Mesothelial cell of epicardium (in vitro differentiated cells): ENCODE measurements at regions not wholly inside any gene's neighbourhood (a gene's known extent, or its start where the extent isn't known, plus 50 kb on each side); places are given as distances from the start of the nearest gene placed in this dataset.

Source experiments
- DNase-seq, 2 experiments: peaks; one replicate each; pipeline ENCODE4 v3.0.0; 2021; ENCODE audit warnings: low spot score in 2 of 2; ENCODE audit not compliant: unreplicated experiment in 2 of 2
- H3K27ac Mint-ChIP-seq: 2 replicates; pipeline ENCODE4 v1.8.0; 2021; ENCODE audit warnings: mixed read lengths
- H3K27me3 Mint-ChIP-seq: 2 replicates; pipeline ENCODE4 v1.8.0; 2021; ENCODE audit warnings: low read depth, mixed read lengths
- H3K36me3 Mint-ChIP-seq: 2 replicates; pipeline ENCODE4 v1.8.0; 2021; ENCODE audit warnings: mixed read lengths
- H3K4me1 Mint-ChIP-seq: 2 replicates; pipeline ENCODE4 v1.8.0; 2021; ENCODE audit warnings: mixed read lengths
- H3K4me3 Mint-ChIP-seq: 2 replicates; pipeline ENCODE4 v1.8.0; 2021; ENCODE audit warnings: mild to moderate bottlenecking, moderate library complexity, mixed read lengths
- H3K9me3 Mint-ChIP-seq: 2 replicates; pipeline ENCODE4 v1.8.0; 2021; ENCODE audit warnings: mixed read lengths
- TF ChIP-seq, protein P1 (sequence below): fragments of 200-600 bp; sonication (generic); IDR thresholded peaks from one replicate; pipeline ENCODE4 v1.5.0; 2021; ENCODE audit warnings: antibody characterized with exemption; ENCODE audit not compliant: unreplicated experiment

DNA sequence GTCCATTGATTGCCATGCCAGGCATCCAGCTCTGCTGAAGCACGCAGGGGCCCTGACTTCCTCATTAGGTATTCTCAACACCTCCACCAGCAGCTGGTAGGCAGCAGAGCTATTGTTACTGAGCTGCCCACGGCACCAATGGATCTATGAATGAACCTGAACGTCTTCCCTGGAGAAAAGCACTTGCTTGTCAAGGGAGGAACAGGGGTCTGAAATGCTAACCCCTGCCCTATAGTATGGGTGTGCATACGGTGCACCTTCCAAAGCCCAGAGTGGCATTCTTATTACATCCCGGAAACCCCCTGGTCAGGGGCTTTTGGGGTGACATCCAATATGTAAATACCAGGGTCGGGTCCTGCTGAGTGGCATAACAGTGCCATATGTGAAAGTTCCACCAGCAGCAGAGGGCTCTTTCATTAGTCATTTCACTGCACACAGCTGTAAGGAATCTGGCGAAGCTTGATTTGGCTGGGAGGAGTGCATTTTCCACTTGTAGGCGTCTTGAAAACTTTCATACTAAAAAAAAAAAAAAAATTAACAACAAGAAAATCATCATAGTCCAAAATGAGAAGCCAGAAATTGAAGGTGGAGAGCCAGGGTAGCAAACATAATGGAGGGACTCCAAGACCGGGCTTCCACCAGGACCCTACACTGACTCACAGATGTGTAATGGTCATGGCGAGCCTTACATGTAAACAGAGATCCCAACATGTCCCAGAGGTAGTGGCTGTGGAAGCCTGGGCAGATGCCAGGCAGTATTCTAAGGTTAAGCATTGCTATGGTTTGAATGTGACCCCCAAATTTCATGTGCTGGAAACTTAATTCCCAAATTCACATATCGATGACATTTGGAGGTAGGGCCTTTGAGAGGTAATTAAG, 58.8 kb upstream of the PRDX6 start:
- TF ChIP-seq, protein P1, sequence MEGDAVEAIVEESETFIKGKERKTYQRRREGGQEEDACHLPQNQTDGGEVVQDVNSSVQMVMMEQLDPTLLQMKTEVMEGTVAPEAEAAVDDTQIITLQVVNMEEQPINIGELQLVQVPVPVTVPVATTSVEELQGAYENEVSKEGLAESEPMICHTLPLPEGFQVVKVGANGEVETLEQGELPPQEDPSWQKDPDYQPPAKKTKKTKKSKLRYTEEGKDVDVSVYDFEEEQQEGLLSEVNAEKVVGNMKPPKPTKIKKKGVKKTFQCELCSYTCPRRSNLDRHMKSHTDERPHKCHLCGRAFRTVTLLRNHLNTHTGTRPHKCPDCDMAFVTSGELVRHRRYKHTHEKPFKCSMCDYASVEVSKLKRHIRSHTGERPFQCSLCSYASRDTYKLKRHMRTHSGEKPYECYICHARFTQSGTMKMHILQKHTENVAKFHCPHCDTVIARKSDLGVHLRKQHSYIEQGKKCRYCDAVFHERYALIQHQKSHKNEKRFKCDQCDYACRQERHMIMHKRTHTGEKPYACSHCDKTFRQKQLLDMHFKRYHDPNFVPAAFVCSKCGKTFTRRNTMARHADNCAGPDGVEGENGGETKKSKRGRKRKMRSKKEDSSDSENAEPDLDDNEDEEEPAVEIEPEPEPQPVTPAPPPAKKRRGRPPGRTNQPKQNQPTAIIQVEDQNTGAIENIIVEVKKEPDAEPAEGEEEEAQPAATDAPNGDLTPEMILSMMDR = no peak
- Mint-ChIP-seq H3K4me3 (no peak overlapping the region), H3K27me3 (no peaks in the 10 kb centered on the region), H3K27ac (no peak overlapping the region), H3K36me3 (no peaks in the 10 kb centered on the region), H3K4me1 (peaks cover 3% of the 10 kb centered on the region), H3K9me3 (no peaks in the 10 kb centered on the region)
- DNase-seq = no peak

DNA sequence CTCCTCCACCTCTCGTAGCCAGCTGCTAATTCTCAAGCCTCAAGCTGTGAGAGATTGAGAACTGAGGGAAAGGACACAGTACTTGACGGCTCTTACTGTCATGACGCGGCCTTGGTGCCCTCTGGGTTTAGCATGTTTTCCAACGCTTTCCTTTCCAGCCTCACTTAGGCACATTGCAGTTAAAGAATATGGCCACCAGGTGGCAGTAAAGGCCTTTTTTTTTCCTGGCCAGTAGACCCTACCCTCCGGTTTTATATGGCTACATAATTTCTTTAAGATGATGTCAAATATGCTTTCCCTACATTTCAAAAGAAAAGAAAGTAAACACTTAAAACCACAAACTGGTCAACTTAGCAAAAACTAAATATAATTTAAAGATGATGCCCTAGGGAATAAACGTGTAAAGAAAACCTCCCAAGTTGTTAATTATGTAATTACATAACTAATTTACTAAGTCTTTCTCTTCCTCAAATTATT, 56.8 kb upstream of the PRDX6 start:
- Mint-ChIP-seq H3K36me3 (no peaks in the 10 kb centered on the region), H3K9me3 (no peaks in the 10 kb centered on the region), H3K4me3 (no peak overlapping the region), H3K27me3 (no peaks in the 10 kb centered on the region), H3K4me1 (peaks cover 10% of the 10 kb centered on the region), H3K27ac (no peak overlapping the region)
- TF ChIP-seq, protein P1 = peak; percentile 99
- DNase-seq = peak in 1 of 2 experiments; percentile 71

DNA sequence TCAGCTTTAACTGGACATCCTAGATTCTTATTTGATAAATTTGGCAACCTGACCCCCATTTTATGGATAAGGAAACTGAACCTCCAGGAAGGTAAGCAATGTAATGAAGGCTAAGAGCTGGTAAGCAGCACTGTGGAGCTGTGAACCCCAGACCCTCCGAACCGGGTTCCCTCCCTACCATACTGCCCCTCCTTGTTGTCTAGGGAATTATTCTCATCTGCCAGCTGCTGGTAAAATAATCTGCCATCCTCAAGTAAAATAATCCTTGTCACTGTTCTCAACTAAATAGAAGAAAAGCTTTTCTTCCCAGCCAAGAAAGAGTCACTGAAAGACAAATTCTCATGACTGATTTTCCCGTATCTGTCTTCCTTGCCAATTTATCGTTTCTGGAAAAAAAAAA, 55.8 kb upstream of the PRDX6 start:
- H3K9me3 Mint-ChIP-seq = no peaks in the 10 kb centered on the region
- H3K36me3 Mint-ChIP-seq = no peaks in the 10 kb centered on the region
- no peak overlapping the region for H3K27ac Mint-ChIP-seq
- H3K4me1 Mint-ChIP-seq = peaks cover 10% of the 10 kb centered on the region
- TF ChIP-seq, protein P1 = no peak
- no peaks in the 10 kb centered on the region for H3K27me3 Mint-ChIP-seq
- DNase-seq = no peak
- H3K4me3 Mint-ChIP-seq = no peak overlapping the region

DNA sequence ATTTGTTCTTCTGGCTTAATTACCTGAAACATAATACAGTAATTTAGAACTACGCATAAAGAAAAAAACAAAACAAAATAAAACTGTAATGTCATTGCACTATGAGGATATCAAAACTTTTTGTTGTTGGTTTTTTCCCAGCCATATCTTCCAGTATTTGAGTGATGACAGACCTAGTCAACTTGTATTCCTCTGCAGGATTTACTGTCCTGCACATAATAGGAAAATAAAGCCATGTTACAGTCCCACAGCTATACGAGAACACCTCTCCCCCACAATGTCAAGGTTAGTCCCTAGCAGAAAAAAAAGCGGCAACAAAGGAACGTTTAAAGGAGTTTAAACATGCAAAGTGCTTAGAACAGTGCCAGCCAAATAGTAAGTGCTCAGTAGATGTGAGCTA, 55.3 kb upstream of the PRDX6 start:
- Mint-ChIP-seq H3K27ac (no peak overlapping the region), H3K4me3 (no peak overlapping the region), H3K9me3 (no peaks in the 10 kb centered on the region), H3K4me1 (peaks cover 10% of the 10 kb centered on the region), H3K27me3 (no peaks in the 10 kb centered on the region), H3K36me3 (no peaks in the 10 kb centered on the region)
- DNase-seq = no peak
- TF ChIP-seq, protein P1 = no peak

DNA sequence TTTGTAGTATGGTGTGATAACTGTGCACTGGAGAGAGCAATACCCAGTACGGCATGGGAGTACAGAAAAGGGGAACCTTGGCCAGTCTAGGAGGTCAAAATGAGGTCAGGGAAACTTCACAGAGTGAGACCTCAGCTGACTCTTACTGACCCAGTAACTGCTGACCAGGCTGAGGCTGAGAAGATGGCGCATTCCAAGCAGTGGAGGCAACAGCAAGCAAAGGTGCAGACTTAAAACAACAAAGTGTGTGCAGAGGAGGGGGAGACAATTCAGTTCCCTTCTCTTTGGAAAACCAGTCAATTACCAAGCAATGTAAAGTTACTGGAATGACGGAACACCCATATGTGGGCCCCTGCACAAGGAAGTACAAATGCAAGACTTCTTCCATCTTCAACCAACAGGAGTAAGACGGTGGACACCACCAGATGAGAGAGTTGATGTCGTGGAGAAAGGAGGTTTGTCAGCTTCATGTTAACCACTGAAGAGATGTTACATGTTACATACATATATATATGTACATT, 54.6 kb upstream of the PRDX6 start:
- no peak overlapping the region for H3K4me3 Mint-ChIP-seq
- DNase-seq = no peak
- no peaks in the 10 kb centered on the region for H3K36me3 Mint-ChIP-seq
- no peaks in the 10 kb centered on the region for H3K27me3 Mint-ChIP-seq
- no peaks in the 10 kb centered on the region for H3K9me3 Mint-ChIP-seq
- no peak overlapping the region for H3K27ac Mint-ChIP-seq
- H3K4me1 Mint-ChIP-seq = peaks cover 10% of the 10 kb centered on the region
- TF ChIP-seq, protein P1 = no peak
